Loucy (cell line): ENCODE measurements at regions not wholly inside any gene's neighbourhood (a gene's known extent, or its start where the extent isn't known, plus 50 kb on each side); places are given as distances from the start of the nearest gene placed in this dataset.
"Not testable (repeated sequence)": the region's sequence is repeated elsewhere in the genome, so short reads cannot be mapped to it uniquely, and the experiment has no call there.

Experiments
- H2AFZ ChIP-seq: fragments of 200-600 bp; sonication (generic); 2 replicates; pipeline ENCODE4 v1.6.0; 2016; ENCODE audit warnings: antibody characterized with exemption, mild to moderate bottlenecking, low read length, moderate library complexity
- H3F3A ChIP-seq: fragments of 200-600 bp; 2 replicates; pipeline ENCODE4 v1.6.0; 2016; ENCODE audit warnings: antibody characterized with exemption, low read depth, mild to moderate bottlenecking
- H3K27me3 ChIP-seq: fragments of 200-600 bp; sonication (generic); 2 replicates; pipeline ENCODE4 v1.6.1; 2014; ENCODE audit warnings: low read length, mild to moderate bottlenecking; ENCODE audit not compliant: insufficient read depth, poor library complexity, severe bottlenecking
- H3K36me3 ChIP-seq: fragments of 200-600 bp; sonication (generic); 2 replicates; pipeline ENCODE4 v1.6.1; 2016; ENCODE audit warnings: low read length; ENCODE audit not compliant: insufficient read depth
- H3K4me1 ChIP-seq: fragments of 200-600 bp; sonication (generic); 2 replicates; pipeline ENCODE4 v1.5.1; 2014; ENCODE audit warnings: low read length, mild to moderate bottlenecking; ENCODE audit not compliant: insufficient read depth, poor library complexity, severe bottlenecking
- H3K4me2 ChIP-seq: fragments of 200-600 bp; sonication (generic); 2 replicates; pipeline ENCODE4 v1.6.0; 2014; ENCODE audit warnings: antibody characterized with exemption, low read length, low read depth, mild to moderate bottlenecking; ENCODE audit not compliant: poor library complexity, severe bottlenecking
- H3K4me3 ChIP-seq: fragments of 200-600 bp; sonication (generic); 2 replicates; pipeline ENCODE4 v1.5.1; 2014; ENCODE audit warnings: low read length, mild to moderate bottlenecking, mixed read lengths; ENCODE audit not compliant: poor library complexity, severe bottlenecking
- H3K79me2 ChIP-seq: fragments of 200-600 bp; sonication (generic); 2 replicates; pipeline ENCODE4 v1.6.1; 2014; ENCODE audit warnings: low read length; ENCODE audit not compliant: insufficient read depth
- H3K9ac ChIP-seq: fragments of 200-600 bp; sonication (generic); 2 replicates; pipeline ENCODE4 v1.6.0; 2014; ENCODE audit warnings: mild to moderate bottlenecking, low read depth, low read length, moderate library complexity; ENCODE audit not compliant: poor library complexity, severe bottlenecking
- H3K9me2 ChIP-seq: fragments of 200-600 bp; sonication (generic); replicated peaks from 2 replicates; pipeline ENCODE4 v1.6.1; 2016; ENCODE audit warnings: low read depth, low read length, mixed read lengths
- H3K9me3 ChIP-seq: fragments of 200-600 bp; sonication (generic); 2 replicates; pipeline ENCODE4 v1.6.1; 2014; ENCODE audit warnings: mild to moderate bottlenecking, antibody characterized with exemption, low read length, low read depth; ENCODE audit not compliant: insufficient read depth
- H4K20me1 ChIP-seq: fragments of 200-600 bp; sonication (generic); 2 replicates; pipeline ENCODE4 v1.6.0; 2014; ENCODE audit warnings: antibody characterized with exemption, low read length, mild to moderate bottlenecking; ENCODE audit not compliant: insufficient read depth, poor library complexity, severe bottlenecking
- CTCF ChIP-seq: fragments of 200-600 bp; sonication (generic); conservative IDR thresholded peaks from 2 replicates; pipeline ENCODE4 v1.5.1; 2014; ENCODE audit warnings: mild to moderate bottlenecking, antibody characterized with exemption, low read length
- EZH2phosphoT487 ChIP-seq: fragments of 200-600 bp; IDR thresholded peaks from 2 replicates; pipeline ENCODE4 v1.6.1; 2018; ENCODE audit warnings: antibody characterized with exemption, mild to moderate bottlenecking, moderate library complexity, borderline replicate concordance

GRCh38 chr9:25048098-25048724 lies 502.5 kb upstream of the IZUMO3 start:
- TF ChIP-seq EZH2phosphoT487 (no peak), CTCF (no peak)
- no peaks in the 10 kb centered on the region for H3K4me1 ChIP-seq
- H2AFZ ChIP-seq: no peak overlapping the region
- no peak overlapping the region for H3K4me2 ChIP-seq
- H3K9ac ChIP-seq: no peak overlapping the region
- no peaks in the 10 kb centered on the region for H3K79me2 ChIP-seq
- no peaks in the 10 kb centered on the region for H3K9me2 ChIP-seq
- no peaks in the 10 kb centered on the region for H3K27me3 ChIP-seq
- H3K36me3 ChIP-seq: no peaks in the 10 kb centered on the region
- H3F3A ChIP-seq: no peaks in the 10 kb centered on the region
- no peak overlapping the region for H3K4me3 ChIP-seq
- H4K20me1 ChIP-seq: no peaks in the 10 kb centered on the region
- no peaks in the 10 kb centered on the region for H3K9me3 ChIP-seq

- H3K36me3 ChIP-seq, H4K20me1 ChIP-seq, H2AFZ ChIP-seq, H3F3A ChIP-seq, H3K4me3 ChIP-seq, H3K9me2 ChIP-seq, H3K4me2 ChIP-seq, H3K4me1 ChIP-seq, H3K27me3 ChIP-seq, H3K9me3 ChIP-seq, H3K79me2 ChIP-seq, H3K9ac ChIP-seq: not testable (repeated sequence)
These were observed 499.8 kb upstream of the IZUMO3 start for GRCh38 chr9:25045469-25045868.

- H3K9ac ChIP-seq: no peak overlapping the region
- TF ChIP-seq EZH2phosphoT487: no peak
- no peak for TF ChIP-seq CTCF
- H3K4me3 ChIP-seq: no peak overlapping the region
- H3K36me3 ChIP-seq: no peaks in the 10 kb centered on the region
- H3K9me3 ChIP-seq: no peaks in the 10 kb centered on the region
- no peaks in the 10 kb centered on the region for H3K9me2 ChIP-seq
- no peaks in the 10 kb centered on the region for H3K27me3 ChIP-seq
- H4K20me1 ChIP-seq: no peaks in the 10 kb centered on the region
- H3F3A ChIP-seq: no peaks in the 10 kb centered on the region
- no peak overlapping the region for H3K4me2 ChIP-seq
- H2AFZ ChIP-seq: no peak overlapping the region
- no peaks in the 10 kb centered on the region for H3K4me1 ChIP-seq
- no peaks in the 10 kb centered on the region for H3K79me2 ChIP-seq
These were observed 484.0 kb upstream of the IZUMO3 start for GRCh38 chr9:25029743-25030142.

DNA sequence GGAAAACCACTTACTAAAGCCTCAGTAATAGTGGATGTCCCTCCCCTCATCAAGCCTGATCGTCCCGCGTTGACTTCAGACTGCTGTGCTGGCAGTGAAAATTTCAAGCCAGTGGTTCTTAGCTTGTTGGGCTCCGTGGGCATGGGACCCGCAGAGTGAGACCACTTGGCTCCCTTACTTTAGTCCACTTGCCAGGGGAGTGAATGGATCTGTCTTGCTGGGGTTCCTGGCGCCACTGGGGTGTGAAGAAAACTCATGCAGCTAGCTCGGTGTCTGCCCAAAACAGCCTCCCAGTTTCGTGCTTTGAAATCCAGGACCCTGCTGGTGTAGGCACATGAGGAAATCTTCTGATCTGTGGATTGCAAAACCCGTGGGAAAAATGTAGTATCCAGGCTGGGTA lies 480.0 kb upstream of the IZUMO3 start:
- Histone ChIP-seq H3K9me3 (no peaks in the 10 kb centered on the region), H3K9me2 (no peaks in the 10 kb centered on the region), H3K9ac (no peak overlapping the region), H3K4me1 (no peaks in the 10 kb centered on the region), H3F3A (no peaks in the 10 kb centered on the region), H3K79me2 (no peaks in the 10 kb centered on the region), H4K20me1 (no peaks in the 10 kb centered on the region), H3K27me3 (no peaks in the 10 kb centered on the region), H2AFZ (no peak overlapping the region), H3K4me3 (no peak overlapping the region), H3K36me3 (no peaks in the 10 kb centered on the region), H3K4me2 (no peak overlapping the region)
- TF ChIP-seq CTCF (no peak), EZH2phosphoT487 (no peak)
